ENCODE measurements at regions not wholly inside any gene's neighbourhood (a gene's known extent, or its start where the extent isn't known, plus 50 kb on each side); places are given as distances from the start of the nearest gene placed in this dataset.

DNA sequence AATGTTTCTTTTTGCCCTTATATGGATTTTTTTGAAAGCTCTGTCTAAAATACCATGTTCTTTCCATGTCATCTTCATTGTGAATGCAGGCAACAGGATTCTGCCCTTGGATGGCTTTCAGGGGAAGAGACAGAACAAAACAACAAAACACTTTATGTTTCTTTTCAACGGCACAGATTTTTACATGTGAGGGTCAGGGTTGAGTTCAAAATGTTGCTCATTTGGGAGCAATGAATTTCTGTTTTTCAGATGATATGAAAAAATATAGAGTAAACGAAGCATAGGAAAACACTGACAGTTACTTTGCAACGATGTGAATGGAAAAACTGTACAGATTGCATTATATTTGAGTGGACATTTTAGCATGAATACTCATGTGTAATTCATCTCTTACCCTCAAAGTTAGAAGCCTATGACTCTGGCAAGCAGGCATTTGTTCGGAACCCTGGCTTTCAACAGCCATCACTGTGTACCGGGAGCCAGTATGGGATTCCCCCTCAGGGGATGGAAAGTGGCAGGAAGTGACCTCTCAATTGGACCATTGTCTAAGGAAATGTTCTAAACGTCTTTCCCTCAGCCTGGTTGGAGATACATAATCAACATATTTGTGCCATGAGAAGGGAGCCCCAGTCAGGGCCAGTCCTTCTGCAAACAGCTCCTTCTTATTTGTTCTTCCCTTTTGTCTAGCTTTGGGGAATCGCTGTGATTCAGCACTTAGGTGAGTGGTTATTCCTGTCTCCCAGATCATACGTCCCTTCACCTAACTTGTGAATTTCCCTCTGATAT, 153.9 kb upstream of the MEF2C start:
- H3K4me3 ChIP-seq: no peak overlapping the region
- no peaks in the 10 kb centered on the region for H3K36me3 ChIP-seq
- H3K4me1 ChIP-seq: no peaks in the 10 kb centered on the region
- DNase-seq (ENCODE audit: low spot score in 2 of 2): no peak
- H3K27ac ChIP-seq: no peak overlapping the region
- WGBS: 57% methylated on average over 8 of the region's 8 CpGs
- no peaks in the 10 kb centered on the region for H3K27me3 ChIP-seq
- no peak for TF ChIP-seq POLR2A (IDR thresholded peaks at IDR 0.05)
- H3K9me3 ChIP-seq: no peaks in the 10 kb centered on the region

DNA sequence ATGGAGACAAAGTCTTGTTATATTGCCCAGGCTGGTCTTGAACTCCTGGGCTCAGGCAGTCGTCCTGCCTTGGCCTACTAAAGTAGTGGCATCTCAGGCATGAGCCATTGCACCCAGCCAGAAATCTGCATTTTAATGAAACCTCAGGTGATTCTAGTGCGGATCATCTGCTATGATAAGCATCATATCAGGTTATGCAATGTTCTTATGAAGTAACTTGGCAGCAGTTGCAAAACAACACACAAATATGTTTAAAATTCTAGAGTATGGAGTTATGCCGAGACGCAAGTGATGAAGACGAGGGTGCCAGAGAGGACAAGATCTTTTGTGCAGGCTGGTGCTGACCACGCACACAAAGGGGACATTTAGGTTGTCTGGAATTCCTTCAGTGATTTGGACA, 153.2 kb upstream of the MEF2C start:
- Histone ChIP-seq H3K4me1 (no peaks in the 10 kb centered on the region), H3K4me3 (no peak overlapping the region), H3K9me3 (no peaks in the 10 kb centered on the region), H3K27me3 (no peaks in the 10 kb centered on the region), H3K36me3 (no peaks in the 10 kb centered on the region), H3K27ac (no peak overlapping the region)
- DNase-seq (ENCODE audit: low spot score in 2 of 2): no peak
- TF ChIP-seq POLR2AphosphoS5 (IDR thresholded peaks at IDR 0.05) (no peak), POLR2A (IDR thresholded peaks at IDR 0.05) (no peak), EP300 (IDR thresholded peaks at IDR 0.05) (no peak)
- TF ChIP-seq, protein P1, sequence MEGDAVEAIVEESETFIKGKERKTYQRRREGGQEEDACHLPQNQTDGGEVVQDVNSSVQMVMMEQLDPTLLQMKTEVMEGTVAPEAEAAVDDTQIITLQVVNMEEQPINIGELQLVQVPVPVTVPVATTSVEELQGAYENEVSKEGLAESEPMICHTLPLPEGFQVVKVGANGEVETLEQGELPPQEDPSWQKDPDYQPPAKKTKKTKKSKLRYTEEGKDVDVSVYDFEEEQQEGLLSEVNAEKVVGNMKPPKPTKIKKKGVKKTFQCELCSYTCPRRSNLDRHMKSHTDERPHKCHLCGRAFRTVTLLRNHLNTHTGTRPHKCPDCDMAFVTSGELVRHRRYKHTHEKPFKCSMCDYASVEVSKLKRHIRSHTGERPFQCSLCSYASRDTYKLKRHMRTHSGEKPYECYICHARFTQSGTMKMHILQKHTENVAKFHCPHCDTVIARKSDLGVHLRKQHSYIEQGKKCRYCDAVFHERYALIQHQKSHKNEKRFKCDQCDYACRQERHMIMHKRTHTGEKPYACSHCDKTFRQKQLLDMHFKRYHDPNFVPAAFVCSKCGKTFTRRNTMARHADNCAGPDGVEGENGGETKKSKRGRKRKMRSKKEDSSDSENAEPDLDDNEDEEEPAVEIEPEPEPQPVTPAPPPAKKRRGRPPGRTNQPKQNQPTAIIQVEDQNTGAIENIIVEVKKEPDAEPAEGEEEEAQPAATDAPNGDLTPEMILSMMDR (IDR thresholded peaks at IDR 0.05): no peak
- 73% methylated on average over 6 of the region's 6 CpGs for WGBS

DNA sequence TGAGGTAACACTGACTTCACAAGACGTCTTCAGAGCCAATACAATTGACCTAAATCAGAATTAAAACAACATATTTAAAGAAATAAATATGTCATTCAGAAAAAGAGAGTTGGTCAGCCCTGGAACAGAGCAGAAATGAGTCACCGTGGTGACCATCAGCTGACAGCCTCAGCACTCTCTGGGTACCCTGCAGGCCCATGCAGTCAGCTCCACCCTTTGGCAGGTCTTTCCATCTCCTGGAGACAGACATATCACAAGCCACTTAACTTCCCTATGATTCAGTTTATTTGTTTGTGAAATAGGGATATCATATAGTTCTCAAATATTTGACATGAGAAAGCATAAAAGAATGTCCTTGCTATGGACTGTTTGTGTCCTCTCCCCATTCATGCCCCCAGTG, 151.6 kb upstream of the MEF2C start:
- no peaks in the 10 kb centered on the region for H3K4me1 ChIP-seq
- 74% methylated on average over 2 of the region's 2 CpGs for WGBS
- no peaks in the 10 kb centered on the region for H3K27me3 ChIP-seq
- H3K27ac ChIP-seq: no peak overlapping the region
- DNase-seq (ENCODE audit: low spot score in 2 of 2): no peak
- no peak for TF ChIP-seq POLR2AphosphoS5 (IDR thresholded peaks at IDR 0.05)
- no peaks in the 10 kb centered on the region for H3K36me3 ChIP-seq
- no peak overlapping the region for H3K4me3 ChIP-seq
- no peaks in the 10 kb centered on the region for H3K9me3 ChIP-seq

DNA sequence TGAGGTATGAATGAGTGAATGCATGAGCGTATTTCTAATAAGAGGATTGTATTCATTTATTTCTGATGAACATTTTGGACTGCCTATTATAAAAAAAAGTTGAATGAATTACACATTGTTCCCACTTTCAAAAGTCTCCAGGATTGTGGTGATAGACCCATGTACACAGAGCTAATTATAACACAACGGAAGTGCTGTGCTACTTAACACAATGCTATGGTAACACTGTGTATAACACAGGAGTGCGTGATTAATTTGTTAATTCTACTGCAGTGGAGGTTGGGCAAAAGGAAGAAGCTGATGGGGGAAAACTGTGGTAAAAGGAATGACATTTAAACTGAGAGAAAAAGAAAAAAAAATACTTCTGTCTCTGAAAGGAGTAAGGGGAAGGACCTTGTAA, 147.8 kb upstream of the MEF2C start:
- no peak for TF ChIP-seq POLR2AphosphoS5 (IDR thresholded peaks at IDR 0.05)
- no peaks in the 10 kb centered on the region for H3K9me3 ChIP-seq
- no peak for DNase-seq (ENCODE audit: low spot score in 2 of 2)
- H3K27me3 ChIP-seq: no peaks in the 10 kb centered on the region
- H3K4me1 ChIP-seq: no peaks in the 10 kb centered on the region
- 86% methylated on average over 3 of the region's 3 CpGs for WGBS
- no peak overlapping the region for H3K27ac ChIP-seq
- H3K4me3 ChIP-seq: no peak overlapping the region
- no peaks in the 10 kb centered on the region for H3K36me3 ChIP-seq

DNA sequence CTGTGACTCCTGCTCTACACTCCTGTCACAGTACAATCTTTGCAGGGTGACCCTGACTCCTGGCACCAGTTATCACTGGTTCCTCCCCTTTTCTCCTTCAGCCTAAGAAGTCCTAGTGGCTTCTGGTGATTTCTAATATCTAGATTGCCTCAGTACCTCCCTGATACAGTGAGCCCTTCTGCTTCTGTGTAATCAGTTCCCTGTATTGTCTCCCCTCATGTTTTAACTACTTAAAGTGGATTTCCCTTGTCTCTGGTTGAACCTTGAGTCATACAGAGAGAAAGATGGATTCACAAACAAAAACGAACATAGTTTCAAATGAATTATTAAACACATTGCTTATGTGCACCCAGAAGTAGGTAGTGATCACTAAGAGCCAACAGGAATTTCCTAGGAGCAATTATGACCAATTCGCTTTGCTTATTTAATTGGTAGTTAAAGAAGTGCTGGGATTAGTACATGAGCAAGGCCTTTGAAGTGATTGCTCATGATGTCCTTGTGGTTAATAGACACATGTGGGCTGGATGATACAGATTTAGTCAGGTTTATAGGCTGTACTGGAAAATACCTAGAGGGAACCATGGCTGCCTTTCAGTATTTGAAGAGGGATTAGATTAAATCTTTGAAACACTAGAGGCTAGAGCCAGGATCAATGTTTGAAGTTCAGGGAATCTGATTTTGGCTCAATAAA, 145.8 kb upstream of the MEF2C start:
- H3K27ac ChIP-seq: no peak overlapping the region
- no peaks in the 10 kb centered on the region for H3K9me3 ChIP-seq
- no peak for DNase-seq (ENCODE audit: low spot score in 2 of 2)
- H3K4me3 ChIP-seq: no peak overlapping the region
- TF ChIP-seq EP300 (IDR thresholded peaks at IDR 0.05) (no peak), POLR2A (IDR thresholded peaks at IDR 0.05) (no peak)
- no peaks in the 10 kb centered on the region for H3K27me3 ChIP-seq
- no peaks in the 10 kb centered on the region for H3K4me1 ChIP-seq
- no peaks in the 10 kb centered on the region for H3K36me3 ChIP-seq
- WGBS: 63% methylated on average over 2 of the region's 2 CpGs

DNA sequence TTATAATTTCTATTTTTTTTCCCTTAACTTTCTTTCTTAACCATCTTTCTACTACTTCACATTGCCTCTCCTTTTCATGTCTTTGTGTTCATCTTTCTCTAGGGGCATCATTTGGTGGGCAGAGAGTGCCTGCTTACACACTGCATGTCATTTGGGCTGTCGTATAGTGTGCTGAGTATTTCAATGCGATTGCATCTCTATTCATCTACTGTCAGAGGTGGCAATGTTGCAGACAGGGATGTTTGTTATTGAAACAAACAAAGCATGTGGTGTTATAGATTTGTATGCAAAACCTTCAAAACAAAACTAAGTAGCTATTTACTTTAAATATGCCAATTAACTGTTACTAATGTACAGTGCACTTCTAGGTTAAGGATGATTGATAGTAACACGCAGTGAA, 141.1 kb upstream of the MEF2C start:
- H3K9me3 ChIP-seq: no peaks in the 10 kb centered on the region
- H3K4me1 ChIP-seq: no peaks in the 10 kb centered on the region
- H3K36me3 ChIP-seq: no peaks in the 10 kb centered on the region
- H3K27ac ChIP-seq: no peak overlapping the region
- WGBS: 95% methylated on average over 3 of the region's 3 CpGs
- no peaks in the 10 kb centered on the region for H3K27me3 ChIP-seq
- H3K4me3 ChIP-seq: no peak overlapping the region
- no peak for DNase-seq (ENCODE audit: low spot score in 2 of 2)
- TF ChIP-seq POLR2A (IDR thresholded peaks at IDR 0.05): no peak
- no peak for TF ChIP-seq POLR2AphosphoS5 (IDR thresholded peaks at IDR 0.05)
- no peak for TF ChIP-seq EP300 (IDR thresholded peaks at IDR 0.05)
- TF ChIP-seq, protein P1 (IDR thresholded peaks at IDR 0.05): no peak

DNA sequence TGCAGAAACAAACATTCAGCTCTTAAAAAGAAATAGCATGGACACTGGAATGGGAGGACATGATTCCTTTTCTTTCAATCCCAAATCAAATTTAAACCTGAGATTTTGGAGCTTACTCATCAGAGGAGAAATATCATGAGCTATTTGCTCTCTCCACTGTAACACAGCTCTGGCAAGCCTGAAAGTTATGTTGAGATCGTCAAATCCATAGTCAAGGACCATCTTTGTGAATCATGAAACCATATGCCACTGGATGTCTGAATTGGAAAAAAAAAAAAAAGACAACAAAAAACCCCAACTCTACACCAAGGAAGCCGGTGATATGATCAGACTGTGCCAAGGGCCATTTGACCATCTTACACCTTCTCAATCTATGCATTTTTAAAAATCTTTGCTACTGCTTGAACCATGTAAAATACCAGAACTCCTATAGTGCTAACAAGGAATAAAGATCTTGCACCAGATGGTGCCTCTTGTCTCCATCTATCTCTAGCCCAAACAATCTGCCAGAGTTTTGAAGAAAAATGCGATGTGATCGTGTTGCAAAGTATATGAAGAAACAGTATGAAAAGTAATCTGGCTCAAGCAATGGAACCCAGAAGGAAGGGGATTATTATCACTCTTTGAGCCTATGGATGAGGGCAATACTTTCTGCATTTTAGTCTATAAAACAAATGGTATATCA, 138.1 kb upstream of the MEF2C start:
- no peak for TF ChIP-seq POLR2AphosphoS5 (IDR thresholded peaks at IDR 0.05)
- TF ChIP-seq POLR2A (IDR thresholded peaks at IDR 0.05): no peak
- TF ChIP-seq EP300 (IDR thresholded peaks at IDR 0.05): no peak
- TF ChIP-seq, protein P1 (IDR thresholded peaks at IDR 0.05): no peak

More for the DNA sequence above, 138.1 kb upstream of the MEF2C start:
- no peak overlapping the region for H3K27ac ChIP-seq
- no peaks in the 10 kb centered on the region for H3K4me1 ChIP-seq
- no peak for DNase-seq (ENCODE audit: low spot score in 2 of 2)
- 90% methylated on average over 4 of the region's 4 CpGs for WGBS
- no peaks in the 10 kb centered on the region for H3K9me3 ChIP-seq
- H3K4me3 ChIP-seq: no peak overlapping the region
- no peaks in the 10 kb centered on the region for H3K27me3 ChIP-seq
- H3K36me3 ChIP-seq: no peaks in the 10 kb centered on the region
